HepG2 (cell line): ENCODE measurements at regions not wholly inside any gene's neighbourhood (a gene's known extent, or its start where the extent isn't known, plus 50 kb on each side); places are given as distances from the start of the nearest gene placed in this dataset.

Experiments used
- MATR3 ChIP-seq: sonication (generic); formaldehyde crosslinking; IDR thresholded peaks from 2 replicates; pipeline ENCODE4 v1.4.0; 2020; ENCODE audit warnings: missing genetic modification reagents
- SP2 ChIP-seq: sonication (generic); formaldehyde crosslinking; IDR thresholded peaks from 2 replicates; pipeline ENCODE4 v1.5.1; 2020; ENCODE audit warnings: mild to moderate bottlenecking, missing genetic modification reagents

- TF ChIP-seq SP2 (CRISPR knock-in tag) (no peak), MATR3 (CRISPR knock-in tag) (no peak)
Measured at GRCh38 chr4:31236639-31237173, 516.5 kb downstream of the PCDH7 start.
